HEK293T (cell line): ENCODE measurements at regions not wholly inside any gene's neighbourhood (a gene's known extent, or its start where the extent isn't known, plus 50 kb on each side); places are given as distances from the start of the nearest gene placed in this dataset.

Source experiments
- CTCF ChIA-PET: fragments of 350-600 bp; formaldehyde crosslinking; extraction: SDS; loops from one replicate; lab custom pipeline; 2021; ENCODE audit warnings: antibody characterized with exemption, inconsistent platforms; lab: Yijun Ruan, JAX
- POLR2A ChIA-PET: fragments of 350-600 bp; formaldehyde crosslinking; extraction: SDS; loops from one replicate; lab custom pipeline; 2020; ENCODE audit warnings: antibody characterized with exemption, inconsistent platforms; lab: Yijun Ruan, JAX
- DNase-seq: peaks from one replicate; pipeline ENCODE4 v3.0.0; 2012; ENCODE audit warnings: mixed read lengths; ENCODE audit errors: extremely low spot score
- ARNT ChIP-seq: fragments of 450-650 bp; IDR thresholded peaks from 2 replicates; pipeline ENCODE4 v1.6.1; 2017; ENCODE audit warnings: mild to moderate bottlenecking
- BHLHE40 ChIP-seq: fragments of 450-650 bp; IDR thresholded peaks from 2 replicates; pipeline ENCODE4 v1.6.1; 2016; ENCODE audit warnings: mild to moderate bottlenecking, moderate library complexity, borderline replicate concordance
- CTBP1 ChIP-seq: fragments of 450-650 bp; IDR thresholded peaks from 2 replicates; pipeline ENCODE4 v1.6.1; 2016; ENCODE audit warnings: borderline replicate concordance
- ELF4 ChIP-seq: fragments of 450-650 bp; IDR thresholded peaks from 2 replicates; pipeline ENCODE4 v1.6.1; 2017; ENCODE audit warnings: antibody characterized with exemption
- FOXA1 ChIP-seq: fragments of 450-650 bp; IDR thresholded peaks from 2 replicates; pipeline ENCODE4 v1.6.1; 2016; ENCODE audit warnings: mild to moderate bottlenecking
- FOXK2 ChIP-seq: fragments of 450-650 bp; IDR thresholded peaks from 2 replicates; pipeline ENCODE4 v1.6.1; 2016; ENCODE audit warnings: mild to moderate bottlenecking
- FOXM1 ChIP-seq: fragments of 450-650 bp; IDR thresholded peaks from 2 replicates; pipeline ENCODE4 v1.6.1; 2017; ENCODE audit warnings: mild to moderate bottlenecking, borderline replicate concordance
- HDGF ChIP-seq: fragments of 450-650 bp; IDR thresholded peaks from 2 replicates; pipeline ENCODE4 v1.6.1; 2017; ENCODE audit warnings: antibody characterized with exemption, borderline replicate concordance
- L3MBTL2 ChIP-seq: fragments of 450-650 bp; conservative IDR thresholded peaks from 2 replicates; pipeline ENCODE4 v1.6.1; 2016; ENCODE audit warnings: mild to moderate bottlenecking
- LEF1 ChIP-seq: fragments of 450-650 bp; IDR thresholded peaks from 2 replicates; pipeline ENCODE4 v1.6.1; 2017; ENCODE audit warnings: mild to moderate bottlenecking, borderline replicate concordance
- NFRKB ChIP-seq: fragments of 450-650 bp; IDR thresholded peaks from 2 replicates; pipeline ENCODE4 v1.6.1; 2016; ENCODE audit warnings: mild to moderate bottlenecking, moderate library complexity
- PKNOX1 ChIP-seq: fragments of 450-650 bp; IDR thresholded peaks from 2 replicates; pipeline ENCODE4 v1.6.1; 2016
- SP1 ChIP-seq: fragments of 450-650 bp; IDR thresholded peaks from 2 replicates; pipeline ENCODE4 v1.6.1; 2017
- SUZ12 ChIP-seq: fragments of 450-650 bp; IDR thresholded peaks from 2 replicates; pipeline ENCODE4 v1.6.1; 2016; ENCODE audit warnings: mild to moderate bottlenecking
- TARDBP ChIP-seq: fragments of 450-650 bp; IDR thresholded peaks from 2 replicates; pipeline ENCODE4 v1.6.1; 2016
- ZNF384 ChIP-seq: fragments of 450-650 bp; IDR thresholded peaks from 2 replicates; pipeline ENCODE4 v1.6.1; 2016

- CTCF ChIA-PET = no interaction called here
- no peak for DNase-seq
- TF ChIP-seq FOXA1 = no peak
- no peak for TF ChIP-seq SP1
- no peak for TF ChIP-seq BHLHE40
- no peak for TF ChIP-seq FOXM1
- no peak for TF ChIP-seq ARNT
- TF ChIP-seq CTBP1 = no peak
- no peak for TF ChIP-seq HDGF
- no peak for TF ChIP-seq FOXK2
- no peak for TF ChIP-seq PKNOX1
- TF ChIP-seq ELF4 = no peak
- no peak for TF ChIP-seq TARDBP
- TF ChIP-seq LEF1 = no peak
- no peak for TF ChIP-seq L3MBTL2
- no peak for TF ChIP-seq SUZ12
- no peak for TF ChIP-seq NFRKB
- TF ChIP-seq ZNF384 = no peak
- POLR2A ChIA-PET = no interaction called here
Measured at GRCh38 chr10:36475746-36476145, 649.7 kb upstream of the ANKRD30A start.

DNA sequence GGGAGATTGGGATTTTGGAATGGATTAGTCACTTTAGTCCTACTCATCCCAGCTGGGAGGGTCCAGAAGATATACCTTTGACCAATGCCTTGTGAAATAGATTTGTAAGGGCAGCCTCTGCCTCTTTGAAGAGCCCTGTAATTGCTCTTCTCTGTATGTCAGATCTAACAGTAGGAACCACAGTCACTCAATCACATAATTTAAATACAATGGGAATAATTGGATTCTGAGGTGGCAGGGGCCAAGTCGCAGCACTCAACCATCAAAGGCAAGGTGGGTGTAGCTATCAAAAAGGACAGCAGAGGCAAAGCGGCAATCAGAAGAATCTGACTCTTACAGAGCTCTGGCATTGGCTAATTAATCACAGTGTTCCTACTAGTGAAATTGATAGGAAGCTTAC, 650.9 kb upstream of the ANKRD30A start:
- POLR2A ChIA-PET = no interaction called here
- DNase-seq = no peak
- TF ChIP-seq TARDBP = no peak
- no peak for TF ChIP-seq CTBP1
- no peak for TF ChIP-seq ZNF384
- TF ChIP-seq ELF4 = no peak
- CTCF ChIA-PET = no interaction called here

- no peak for DNase-seq
- ChIA-PET POLR2A (no interaction called here), CTCF (no interaction called here)
- TF ChIP-seq ZNF384 (no peak), ARNT (no peak), FOXK2 (no peak), NFRKB (no peak), BHLHE40 (no peak)
Measured at GRCh38 chr10:36473122-36473521, 652.3 kb upstream of the ANKRD30A start.

GRCh38 chr10:36469585-36469984, 655.8 kb upstream of the ANKRD30A start:
- ChIA-PET POLR2A (no interaction called here), CTCF (no interaction called here)
- TF ChIP-seq NFRKB (no peak), ARNT (no peak), ELF4 (no peak), FOXA1 (no peak), PKNOX1 (no peak), L3MBTL2 (no peak), SUZ12 (no peak), SP1 (no peak)
- no peak for DNase-seq

GRCh38 chr10:36468620-36469019, 656.8 kb upstream of the ANKRD30A start:
- ChIA-PET CTCF (no interaction called here), POLR2A (no interaction called here)
- TF ChIP-seq ELF4 = no peak
- TF ChIP-seq FOXM1 = no peak
- TF ChIP-seq SUZ12 = no peak
- no peak for TF ChIP-seq CTBP1
- no peak for DNase-seq

DNA sequence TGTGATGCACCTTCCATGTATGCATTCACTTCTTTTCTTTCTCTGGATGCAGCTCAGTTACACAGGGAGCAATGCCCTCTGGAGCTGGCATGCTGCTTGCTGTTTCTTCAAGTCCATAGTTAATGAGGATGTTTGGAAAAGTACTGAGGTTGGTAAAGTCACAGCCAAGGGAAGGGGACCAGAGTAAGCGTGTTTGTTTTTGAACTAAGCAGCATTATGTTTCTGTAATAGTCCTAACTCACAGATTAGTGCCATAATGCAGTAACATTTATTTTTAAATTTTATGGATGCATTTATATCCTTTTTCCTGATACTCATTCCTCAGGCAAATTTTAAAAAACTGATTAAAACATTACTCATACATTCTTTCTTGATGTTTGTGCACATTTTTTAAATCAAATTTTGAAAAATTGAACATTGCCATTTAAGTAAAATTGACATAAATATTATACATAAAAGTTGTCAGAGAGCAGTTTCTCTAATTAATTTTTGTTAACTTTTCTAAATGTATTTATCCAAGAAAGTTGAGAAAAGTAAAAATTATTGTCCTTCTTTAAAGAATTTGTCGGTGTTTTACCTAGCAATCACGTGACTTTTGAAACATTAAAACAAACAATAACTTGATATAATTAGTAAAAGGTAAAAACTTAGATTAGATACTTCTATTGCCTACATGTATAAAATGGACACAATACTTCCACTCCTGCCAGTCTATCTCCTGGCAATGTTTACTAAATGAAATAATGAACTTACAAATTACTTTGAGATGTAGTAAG, 659.6 kb upstream of the ANKRD30A start:
- no peak for DNase-seq
- POLR2A ChIA-PET = no interaction called here
- TF ChIP-seq HDGF (no peak), FOXA1 (no peak), TARDBP (no peak), NFRKB (no peak), CTBP1 (no peak), LEF1 (no peak), ZNF384 (no peak), FOXM1 (no peak), L3MBTL2 (no peak), SUZ12 (no peak), PKNOX1 (no peak), BHLHE40 (no peak), SP1 (no peak), FOXK2 (no peak), ELF4 (no peak), ARNT (no peak)
- CTCF ChIA-PET = no interaction called here

DNA sequence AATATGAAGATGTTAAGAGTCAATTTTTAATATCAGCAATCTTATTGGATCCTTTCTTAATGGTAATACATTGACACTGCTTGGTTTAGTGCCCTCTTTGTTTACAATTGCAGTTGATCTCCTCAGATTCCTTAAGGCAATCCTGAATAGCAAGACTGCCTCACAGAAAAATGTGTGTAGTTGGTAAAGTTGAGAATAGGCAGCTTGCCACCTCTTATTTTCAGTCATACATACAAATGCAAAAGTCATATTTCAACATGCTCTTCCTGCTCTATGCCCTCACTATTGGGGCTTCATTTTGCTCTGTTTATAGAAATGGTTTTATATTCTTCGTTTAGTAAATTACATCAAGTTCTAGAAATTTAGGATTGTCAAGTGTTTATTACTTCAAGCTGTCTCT, 661.1 kb upstream of the ANKRD30A start:
- ChIA-PET CTCF (interaction anchor here (0.6 kb wide), 1 partner anchor 148 kb away, joined by 7 read pairs; no protein-coding TSS in a partner anchor), POLR2A (no interaction called here)
- DNase-seq = no peak
- TF ChIP-seq NFRKB (no peak), FOXK2 (no peak), FOXA1 (no peak), SP1 (no peak), BHLHE40 (no peak), ARNT (no peak), LEF1 (no peak), HDGF (no peak), TARDBP (no peak), CTBP1 (no peak), FOXM1 (no peak), ELF4 (no peak)
